SJCRH30 (cell line): ENCODE measurements at regions not wholly inside any gene's neighbourhood (a gene's known extent, or its start where the extent isn't known, plus 50 kb on each side); places are given as distances from the start of the nearest gene placed in this dataset.

Experiments
- DNase-seq, 2 experiments: peaks; one replicate each; pipeline ENCODE4 v3.0.0-alpha.2; 2015 to 2020
- H3K27ac ChIP-seq: fragments of 250-450 bp; sonication (Bioruptor Pico); 2 replicates; pipeline ENCODE4 v1.5.1; 2020; ENCODE audit warnings: mild to moderate bottlenecking, moderate library complexity
- H3K27me3 ChIP-seq: fragments of 250-450 bp; sonication (Bioruptor Pico); 2 replicates; pipeline ENCODE4 v1.5.1; 2020; ENCODE audit warnings: mild to moderate bottlenecking, moderate library complexity
- H3K36me3 ChIP-seq: fragments of 250-450 bp; sonication (Bioruptor Pico); 2 replicates; pipeline ENCODE4 v1.5.1; 2020; ENCODE audit warnings: mild to moderate bottlenecking, moderate library complexity
- H3K4me1 ChIP-seq: fragments of 250-450 bp; sonication (Bioruptor Pico); 2 replicates; pipeline ENCODE4 v1.5.1; 2020; ENCODE audit warnings: mild to moderate bottlenecking, moderate library complexity
- H3K4me3 ChIP-seq: fragments of 250-450 bp; sonication (Bioruptor Pico); 2 replicates; pipeline ENCODE4 v1.5.1; 2020; ENCODE audit warnings: mild to moderate bottlenecking, moderate library complexity
- H3K9me3 ChIP-seq: fragments of 250-450 bp; sonication (Bioruptor Pico); replicated peaks from 2 replicates; pipeline ENCODE4 v1.5.1; 2020; ENCODE audit warnings: mild to moderate bottlenecking, moderate library complexity

DNA sequence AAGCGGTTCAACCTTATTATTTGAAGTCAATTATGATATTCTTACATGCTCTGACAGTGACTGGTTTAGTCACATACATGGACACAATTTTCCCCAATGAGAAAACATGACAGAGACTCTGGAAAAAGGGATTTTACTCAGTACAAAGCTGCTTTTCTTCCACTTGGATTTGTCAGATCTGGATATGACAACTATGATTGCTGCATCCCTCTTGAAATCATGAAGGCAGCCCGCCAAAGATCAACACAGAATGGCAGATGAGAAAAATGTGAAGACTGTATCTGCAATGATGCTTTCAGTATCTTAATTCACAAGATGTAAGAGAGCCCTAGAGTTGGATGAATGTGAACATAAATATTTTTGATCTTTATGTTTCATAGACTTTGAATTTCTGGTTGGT, 439.6 kb downstream of the CDH8 start:
- DNase-seq = no peak
- Histone ChIP-seq H3K4me3 (no peak overlapping the region), H3K27me3 (no peaks in the 10 kb centered on the region), H3K9me3 (no peaks in the 10 kb centered on the region; the same call in 1 of the 2 replicates), H3K36me3 (no peaks in the 10 kb centered on the region), H3K4me1 (no peaks in the 10 kb centered on the region), H3K27ac (no peak overlapping the region)

DNA sequence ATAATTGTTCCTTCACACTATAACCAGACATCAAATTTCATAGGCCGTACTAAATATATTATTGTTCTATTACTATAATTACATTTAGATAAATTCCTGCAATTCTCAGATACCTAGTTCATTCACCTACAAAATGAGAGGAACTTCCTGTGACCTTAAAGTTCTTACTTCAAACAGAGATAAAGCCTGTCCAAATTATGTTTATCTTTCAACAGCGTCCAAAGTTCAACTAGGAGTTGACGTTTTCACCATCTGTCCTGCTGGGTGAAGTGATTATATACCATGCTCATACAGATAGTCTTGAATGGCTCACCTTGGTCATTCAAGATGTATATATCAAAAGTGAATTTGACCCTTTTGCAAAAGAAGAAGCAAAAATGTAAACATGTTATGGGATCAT, 440.6 kb downstream of the CDH8 start:
- Histone ChIP-seq H3K4me1 (no peaks in the 10 kb centered on the region), H3K27me3 (no peaks in the 10 kb centered on the region), H3K36me3 (no peaks in the 10 kb centered on the region), H3K4me3 (no peak overlapping the region), H3K27ac (no peak overlapping the region), H3K9me3 (no peaks in the 10 kb centered on the region; the same call in 1 of the 2 replicates)
- DNase-seq = no peak

DNA sequence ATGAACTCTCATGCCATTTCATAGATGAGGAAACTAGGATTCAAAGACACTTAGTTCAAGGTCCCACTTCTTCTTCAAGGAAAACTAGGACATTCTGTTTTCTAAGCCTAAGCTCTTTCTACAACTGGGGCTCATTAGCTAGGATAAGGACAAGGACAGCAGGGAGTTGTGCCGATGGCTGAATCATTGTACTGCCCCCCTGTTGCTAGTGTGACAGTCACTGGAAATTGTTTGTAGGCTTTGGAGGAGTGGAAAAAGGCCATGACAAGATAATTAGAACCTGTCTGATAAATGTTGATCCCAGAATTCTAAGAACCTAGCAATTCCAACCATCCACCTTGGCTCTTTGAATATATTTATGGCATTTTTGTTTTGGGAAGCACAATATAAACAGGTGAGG, 445.7 kb downstream of the CDH8 start:
- Histone ChIP-seq H3K36me3 (no peaks in the 10 kb centered on the region), H3K4me1 (no peaks in the 10 kb centered on the region), H3K4me3 (no peak overlapping the region), H3K27ac (no peak overlapping the region), H3K27me3 (no peaks in the 10 kb centered on the region), H3K9me3 (no peaks in the 10 kb centered on the region)
- DNase-seq = no peak

DNA sequence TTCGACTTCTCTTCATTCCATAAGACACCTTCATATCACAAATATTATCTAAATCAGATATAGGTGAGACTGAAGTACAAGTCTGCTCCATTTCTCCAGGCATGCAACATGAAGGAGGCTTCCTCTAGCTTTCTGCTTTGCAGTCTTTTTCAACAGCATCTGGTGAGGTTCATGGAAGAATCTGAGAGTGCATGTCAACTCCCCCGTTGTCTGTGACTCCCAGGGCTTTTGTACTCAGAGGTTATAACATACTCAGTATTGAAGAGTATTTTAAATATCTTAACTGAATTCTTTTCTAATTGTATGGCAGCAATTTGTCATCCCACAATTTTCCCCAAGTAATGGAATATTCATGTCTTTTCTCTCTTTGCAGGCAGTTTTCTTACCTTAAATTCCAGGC, 448.7 kb downstream of the CDH8 start:
- H3K27me3 ChIP-seq = no peaks in the 10 kb centered on the region
- no peaks in the 10 kb centered on the region for H3K36me3 ChIP-seq
- H3K27ac ChIP-seq = no peak overlapping the region
- no peak for DNase-seq
- no peaks in the 10 kb centered on the region for H3K9me3 ChIP-seq
- no peak overlapping the region for H3K4me3 ChIP-seq
- H3K4me1 ChIP-seq = no peaks in the 10 kb centered on the region

DNA sequence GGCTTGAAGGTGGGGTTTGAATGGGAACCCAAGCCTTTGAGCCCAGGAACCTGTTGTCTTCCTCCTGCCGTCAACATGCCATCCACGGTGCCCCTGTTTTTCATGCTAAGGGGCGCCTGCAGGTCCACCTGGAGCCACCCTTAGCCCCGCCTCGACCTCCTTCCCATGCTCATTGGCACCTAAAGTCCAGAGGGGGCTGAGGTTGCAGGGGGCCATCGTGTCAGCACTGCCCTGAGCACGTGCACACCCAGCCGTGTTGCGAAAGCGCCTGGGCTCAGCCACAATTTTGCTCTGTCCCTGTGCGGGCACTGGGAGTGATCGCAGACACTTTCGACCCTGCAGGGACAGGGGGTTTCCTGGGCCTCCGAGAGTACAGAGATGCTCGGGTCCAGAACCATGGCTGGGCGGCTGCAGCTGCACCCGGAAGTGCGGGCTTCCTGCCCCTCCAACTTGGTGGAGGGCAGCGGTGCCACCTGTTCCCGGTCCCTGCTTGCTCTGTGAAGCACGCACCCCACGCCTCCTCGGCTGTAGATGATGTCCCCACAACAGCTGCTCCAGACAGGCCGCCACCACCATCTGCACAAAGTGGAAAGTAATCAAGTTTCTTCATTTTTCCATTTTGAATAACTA, 454.7 kb downstream of the CDH8 start:
- Histone ChIP-seq H3K27me3 (no peaks in the 10 kb centered on the region), H3K9me3 (no peaks in the 10 kb centered on the region), H3K4me3 (no peak overlapping the region), H3K4me1 (no peaks in the 10 kb centered on the region), H3K27ac (no peak overlapping the region), H3K36me3 (no peaks in the 10 kb centered on the region)
- DNase-seq = peak; percentile 37 to 41

DNA sequence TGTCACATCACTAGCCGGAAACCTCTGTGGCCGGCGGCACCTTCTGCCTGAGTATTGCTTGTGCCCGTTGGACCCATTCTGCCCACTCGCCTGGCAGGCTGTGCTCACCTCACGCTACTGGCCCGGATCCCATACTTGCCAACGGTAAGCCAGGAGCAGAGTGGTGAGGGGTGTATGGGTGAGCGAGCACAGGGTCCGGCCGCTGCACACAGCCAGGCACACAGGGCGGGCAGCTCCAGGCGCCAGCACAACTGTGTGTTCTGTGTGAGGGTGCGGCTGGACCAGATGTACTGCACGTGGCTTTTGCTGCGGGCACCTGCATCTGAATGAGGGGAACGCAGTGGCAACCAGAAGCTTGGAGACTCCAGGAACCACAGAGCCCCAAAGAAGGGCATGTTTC, 455.7 kb downstream of the CDH8 start:
- Histone ChIP-seq H3K27ac (no peak overlapping the region), H3K27me3 (no peaks in the 10 kb centered on the region), H3K9me3 (no peaks in the 10 kb centered on the region), H3K36me3 (no peaks in the 10 kb centered on the region), H3K4me1 (no peaks in the 10 kb centered on the region), H3K4me3 (no peak overlapping the region)
- no peak for DNase-seq

DNA sequence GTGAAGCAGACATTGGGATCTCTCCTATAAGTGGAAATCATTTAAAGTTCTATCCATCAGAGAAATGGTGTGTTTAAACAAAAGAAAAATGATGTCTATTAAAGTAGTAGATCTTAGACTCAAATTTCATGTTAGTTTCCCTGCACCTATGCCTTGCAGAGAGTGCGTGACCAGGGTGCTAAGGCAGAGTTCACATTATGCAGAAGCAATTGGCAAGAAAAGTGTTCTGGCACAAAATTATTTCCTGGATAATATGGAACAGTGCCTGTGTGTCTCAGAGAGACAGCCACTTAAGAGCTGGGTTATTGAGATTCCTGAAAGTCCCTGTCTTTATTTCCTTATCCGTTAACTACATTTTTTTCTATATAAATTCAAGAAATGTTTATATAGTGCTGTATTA, 457.0 kb downstream of the CDH8 start:
- no peaks in the 10 kb centered on the region for H3K4me1 ChIP-seq
- no peaks in the 10 kb centered on the region for H3K27me3 ChIP-seq
- H3K4me3 ChIP-seq = no peak overlapping the region
- no peak for DNase-seq
- no peaks in the 10 kb centered on the region for H3K9me3 ChIP-seq
- H3K27ac ChIP-seq = no peak overlapping the region
- no peaks in the 10 kb centered on the region for H3K36me3 ChIP-seq

DNA sequence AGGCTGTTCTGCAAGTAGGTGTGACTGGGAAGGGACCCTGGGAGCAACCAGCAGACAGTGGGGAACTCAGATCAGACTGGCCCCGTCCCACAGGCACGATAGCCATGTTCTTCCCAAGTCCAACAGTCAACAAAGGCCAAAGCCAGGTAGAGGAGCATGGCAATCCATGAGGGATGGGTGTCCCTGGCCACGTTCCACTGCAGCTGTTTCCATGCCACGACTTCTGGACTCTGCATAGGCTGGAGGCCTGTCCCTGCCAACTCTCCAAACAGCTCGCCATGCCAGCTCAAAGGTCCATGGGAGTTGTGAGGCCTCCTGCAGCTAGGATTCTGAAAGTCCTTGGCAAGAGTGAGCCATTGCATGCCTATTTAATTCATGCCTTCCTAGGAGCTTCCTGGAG, 459.8 kb downstream of the CDH8 start:
- no peak overlapping the region for H3K4me3 ChIP-seq
- H3K9me3 ChIP-seq = no peaks in the 10 kb centered on the region
- no peaks in the 10 kb centered on the region for H3K36me3 ChIP-seq
- H3K4me1 ChIP-seq = no peaks in the 10 kb centered on the region
- no peak overlapping the region for H3K27ac ChIP-seq
- no peak for DNase-seq
- H3K27me3 ChIP-seq = no peaks in the 10 kb centered on the region

DNA sequence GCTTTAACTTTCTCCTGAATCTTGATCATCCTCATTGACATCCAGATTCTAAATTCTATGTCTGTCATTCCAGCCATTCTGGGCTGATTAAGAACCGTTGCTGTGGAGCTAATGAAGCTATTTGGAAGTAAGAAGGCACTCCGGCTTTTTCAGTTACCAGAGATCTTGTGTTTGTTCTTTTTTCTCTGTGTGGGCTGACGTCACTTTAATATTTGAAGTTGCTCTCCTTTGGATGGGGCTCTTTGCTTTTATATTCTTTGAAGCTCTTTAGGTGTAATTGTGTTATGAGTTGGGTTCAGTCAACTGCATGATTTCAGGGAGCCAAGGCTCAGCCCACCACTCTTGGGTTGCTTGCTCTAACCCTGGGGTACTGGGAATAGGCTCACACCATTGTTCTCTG, 460.6 kb downstream of the CDH8 start:
- DNase-seq = no peak
- no peak overlapping the region for H3K27ac ChIP-seq
- H3K4me3 ChIP-seq = no peak overlapping the region
- no peaks in the 10 kb centered on the region for H3K27me3 ChIP-seq
- no peaks in the 10 kb centered on the region for H3K9me3 ChIP-seq
- no peaks in the 10 kb centered on the region for H3K36me3 ChIP-seq
- H3K4me1 ChIP-seq = no peaks in the 10 kb centered on the region

DNA sequence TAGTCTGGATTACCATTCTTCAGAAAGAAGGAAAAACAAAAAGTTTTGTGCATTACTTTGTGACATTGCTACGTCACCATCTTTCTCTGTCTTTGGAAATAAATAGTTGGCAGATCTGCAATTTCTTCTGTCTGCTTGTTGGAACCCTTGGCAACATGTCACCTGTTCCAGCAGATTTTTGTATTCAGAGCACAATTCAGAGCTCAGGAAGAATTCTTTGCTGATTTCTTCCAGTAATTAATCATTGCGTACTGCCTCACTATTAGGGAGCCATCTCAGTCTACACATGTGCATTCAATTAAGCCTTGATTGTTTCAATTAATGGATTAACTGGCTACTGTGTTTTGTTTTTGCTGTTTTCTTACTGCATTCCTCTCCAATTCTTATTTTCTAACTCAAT, 467.2 kb downstream of the CDH8 start:
- Histone ChIP-seq H3K36me3 (no peaks in the 10 kb centered on the region), H3K4me3 (no peak overlapping the region), H3K27ac (no peak overlapping the region), H3K27me3 (no peaks in the 10 kb centered on the region), H3K4me1 (no peaks in the 10 kb centered on the region), H3K9me3 (no peaks in the 10 kb centered on the region)
- DNase-seq = no peak

DNA sequence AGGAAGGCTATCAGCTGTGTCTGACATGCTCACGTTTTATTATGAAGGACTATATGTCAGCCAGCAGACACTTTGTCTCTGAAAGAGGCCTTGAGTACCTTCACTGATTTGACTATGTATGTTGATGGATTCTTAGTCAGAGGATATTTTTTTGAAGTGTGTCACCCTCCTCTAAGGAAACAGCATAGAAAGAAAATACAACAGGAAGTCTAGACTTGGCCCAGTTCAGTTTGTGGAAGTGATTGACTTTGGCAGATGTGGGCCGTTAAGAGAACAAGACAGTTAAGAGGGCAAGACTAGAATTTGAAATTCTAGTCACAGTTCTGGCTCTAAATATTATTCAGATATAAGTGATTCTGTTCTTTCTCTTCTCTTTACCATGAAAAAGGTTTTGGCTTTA, 471.5 kb downstream of the CDH8 start:
- H3K9me3 ChIP-seq = no peaks in the 10 kb centered on the region; the same call in 1 of the 2 replicates
- peak; percentile 11 to 41 for DNase-seq
- no peaks in the 10 kb centered on the region for H3K36me3 ChIP-seq
- H3K27ac ChIP-seq = no peak overlapping the region
- no peaks in the 10 kb centered on the region for H3K4me1 ChIP-seq
- no peaks in the 10 kb centered on the region for H3K27me3 ChIP-seq
- H3K4me3 ChIP-seq = no peak overlapping the region

DNA sequence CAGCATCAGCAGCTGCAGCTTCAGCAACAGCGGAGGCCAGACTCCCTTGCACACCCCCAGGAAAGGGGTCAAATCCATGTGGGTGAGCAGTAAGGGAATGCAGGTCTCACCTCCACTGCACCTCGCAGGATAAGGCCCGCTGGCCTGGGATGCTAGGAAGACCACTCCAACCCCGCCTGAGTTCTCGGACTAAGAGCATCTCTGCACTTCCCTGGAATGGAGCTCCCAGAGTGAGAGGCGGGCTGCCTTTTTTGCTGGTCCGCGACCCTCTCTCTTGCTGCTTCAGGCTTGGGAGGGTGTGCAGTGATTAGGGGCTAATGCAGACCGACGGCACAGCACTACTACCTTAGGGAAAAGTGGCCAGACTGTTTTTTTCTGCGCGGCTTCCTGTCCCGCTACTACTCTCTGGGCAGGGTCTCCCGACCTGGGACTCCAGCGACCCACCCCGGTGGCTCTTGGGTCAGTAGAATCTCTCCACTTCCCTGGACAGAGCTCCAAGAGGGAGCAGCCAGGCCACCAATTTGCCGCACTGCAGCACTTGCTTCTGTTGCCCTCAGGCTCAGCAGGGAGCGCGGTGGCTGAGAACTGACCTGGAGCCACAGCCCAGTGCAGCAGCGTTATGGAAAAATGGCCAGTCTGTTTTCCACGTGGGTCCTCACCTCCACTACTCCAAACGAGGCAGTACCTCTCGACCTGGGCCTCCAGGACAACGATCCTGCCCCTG, 480.4 kb downstream of the CDH8 start:
- Histone ChIP-seq H3K36me3 (no peaks in the 10 kb centered on the region), H3K9me3 (no peaks in the 10 kb centered on the region), H3K4me3 (no peak overlapping the region), H3K27me3 (no peaks in the 10 kb centered on the region), H3K27ac (no peak overlapping the region), H3K4me1 (no peaks in the 10 kb centered on the region)
- DNase-seq = no peak

DNA sequence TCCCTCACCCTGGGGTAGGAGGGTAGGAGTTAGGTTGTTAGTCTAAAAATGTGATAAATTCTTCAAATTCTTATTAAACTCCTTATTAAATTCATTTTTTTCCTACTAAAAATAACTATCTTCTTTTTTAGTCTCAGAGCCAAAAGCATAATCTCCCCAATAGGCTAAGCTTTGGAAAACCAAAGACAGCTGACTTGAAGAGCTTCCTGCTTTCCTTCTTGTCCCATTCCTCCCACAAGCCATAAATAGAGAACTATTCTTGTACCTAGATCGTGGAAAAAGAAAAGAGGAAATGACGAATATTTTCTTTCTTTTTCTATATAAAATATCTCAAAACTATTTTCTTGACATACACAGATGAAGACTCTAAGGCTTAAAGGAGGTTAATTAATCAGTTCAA, 486.9 kb downstream of the CDH8 start:
- H3K36me3 ChIP-seq = no peaks in the 10 kb centered on the region
- DNase-seq = no peak
- H3K27me3 ChIP-seq = no peaks in the 10 kb centered on the region
- H3K9me3 ChIP-seq = no peaks in the 10 kb centered on the region
- H3K4me1 ChIP-seq = no peaks in the 10 kb centered on the region
- H3K4me3 ChIP-seq = no peak overlapping the region
- no peak overlapping the region for H3K27ac ChIP-seq

DNA sequence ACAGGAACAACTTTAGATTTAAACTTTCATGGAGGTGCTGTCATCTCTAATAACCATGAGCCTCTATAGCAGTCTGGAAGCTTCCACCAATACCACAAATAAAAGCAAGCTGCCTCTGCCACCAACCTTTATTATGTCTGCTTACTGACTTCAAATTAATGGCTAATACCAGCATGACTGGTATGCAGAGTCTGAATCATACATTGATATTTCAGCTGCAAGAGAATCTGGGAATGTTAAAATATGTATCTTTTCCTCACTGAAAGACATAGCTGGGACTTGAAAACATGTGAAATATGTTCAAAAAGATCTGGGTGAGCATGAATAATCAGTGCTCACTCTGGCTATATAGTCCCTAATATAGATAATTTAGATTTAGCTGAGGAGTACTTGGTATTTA, 488.6 kb downstream of the CDH8 start:
- no peak overlapping the region for H3K4me3 ChIP-seq
- no peak for DNase-seq
- H3K4me1 ChIP-seq = no peaks in the 10 kb centered on the region
- H3K9me3 ChIP-seq = no peaks in the 10 kb centered on the region
- no peaks in the 10 kb centered on the region for H3K27me3 ChIP-seq
- H3K27ac ChIP-seq = no peak overlapping the region
- no peaks in the 10 kb centered on the region for H3K36me3 ChIP-seq

DNA sequence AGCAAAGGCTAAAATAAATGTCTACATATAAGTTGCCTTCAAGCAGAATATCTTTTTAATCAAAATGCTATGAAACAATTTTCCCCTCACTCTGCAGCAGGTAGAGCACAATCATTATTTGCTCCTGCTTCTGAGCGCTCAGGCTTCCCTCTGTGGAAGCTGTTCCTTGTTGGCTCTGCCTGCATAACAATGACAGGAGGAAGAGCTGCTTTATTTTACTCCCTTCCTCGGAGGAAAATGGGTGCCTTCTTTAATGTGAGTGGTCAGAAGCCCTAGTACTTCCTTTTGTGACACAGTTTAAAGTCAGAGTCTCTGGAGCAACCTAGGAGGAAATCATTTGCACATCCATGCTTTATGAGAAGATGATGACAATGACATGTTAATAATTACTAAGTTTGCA, 492.1 kb downstream of the CDH8 start:
- Histone ChIP-seq H3K27me3 (no peaks in the 10 kb centered on the region), H3K4me1 (no peaks in the 10 kb centered on the region), H3K36me3 (no peaks in the 10 kb centered on the region), H3K4me3 (no peak overlapping the region), H3K27ac (no peak overlapping the region), H3K9me3 (no peaks in the 10 kb centered on the region)
- DNase-seq = no peak

DNA sequence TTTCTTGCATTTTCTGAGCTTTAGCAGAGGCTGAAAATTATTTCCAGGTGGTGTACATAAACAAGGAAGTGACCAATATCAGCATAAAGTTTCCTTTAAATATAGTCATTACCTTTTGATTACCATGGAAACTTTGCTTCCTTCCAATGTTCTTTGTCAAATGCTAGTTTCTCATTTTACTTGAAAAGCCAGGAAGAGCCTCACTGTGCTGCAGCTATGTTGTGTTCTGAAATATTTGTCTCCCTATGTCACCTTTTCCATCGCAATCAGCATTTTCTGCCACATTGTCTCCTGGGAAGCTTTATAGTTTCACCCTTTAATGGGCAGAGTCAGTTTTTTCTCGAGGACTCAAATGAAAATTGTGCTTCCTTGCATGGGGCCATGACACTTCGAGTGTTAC, 496.0 kb downstream of the CDH8 start:
- DNase-seq = no peak
- H3K4me1 ChIP-seq = no peaks in the 10 kb centered on the region
- no peaks in the 10 kb centered on the region for H3K9me3 ChIP-seq
- H3K4me3 ChIP-seq = no peak overlapping the region
- no peaks in the 10 kb centered on the region for H3K36me3 ChIP-seq
- no peaks in the 10 kb centered on the region for H3K27me3 ChIP-seq
- no peak overlapping the region for H3K27ac ChIP-seq
